Left lung (tissue), 4 donors: ENCODE measurements at regions not wholly inside any gene's neighbourhood (a gene's known extent, or its start where the extent isn't known, plus 50 kb on each side); places are given as distances from the start of the nearest gene placed in this dataset.

Experiments
- ATAC-seq: fragments of 200-7000 bp; cut with Tn5 transposase; one replicate; pipeline ENCODE4 v1.9.1; 2020; ENCODE audit warnings: moderate library complexity
- DNase-seq, 4 donors: peaks; one replicate each; pipeline ENCODE4 v3.0.0-alpha.2; 2013 to 2020
- H3K27ac ChIP-seq, 2 donors: fragments of 200-600 bp; sonication (generic) in 1 of 2; one replicate each; pipeline versions ENCODE4 v1.5.0 to v1.8.0; 2020 to 2021
- H3K27me3 ChIP-seq, 2 donors: fragments of 200-600 bp; sonication (generic) in 1 of 2; one replicate each; pipeline versions ENCODE4 v1.5.0 to v1.8.0; 2020 to 2021
- H3K36me3 ChIP-seq, 2 donors: fragments of 200-600 bp; sonication (generic) in 1 of 2; one replicate each; pipeline versions ENCODE4 v1.5.0 to v1.8.0; 2020 to 2021
- H3K4me1 ChIP-seq, 2 donors: fragments of 200-600 bp; one replicate each; pipeline ENCODE4 v1.8.0; 2021
- H3K4me3 ChIP-seq, 2 donors: fragments of 200-600 bp; sonication (generic) in 1 of 2; one replicate each; pipeline versions ENCODE4 v1.5.0 to v1.8.0; 2020 to 2021; ENCODE audit warnings: mild to moderate bottlenecking in 1 of 2
- H3K9me3 ChIP-seq, 2 donors: fragments of 200-600 bp; sonication (generic) in 1 of 2; one replicate each; pipeline versions ENCODE4 v1.5.0 to v1.8.0; 2020 to 2021
- intact Hi-C, 2 donors: fragments of 100-400 bp; cut with DNase I; formaldehyde crosslinking; loops; one replicate each; pipeline versions ENCODE4 v1.11.2 to v1.14.2; 2022
- TF ChIP-seq, protein P1 (sequence below), 2 donors: fragments of 200-600 bp; sonication (generic) in 1 of 2; IDR thresholded peaks; one replicate each; pipeline versions ENCODE4 v1.5.0 to v1.8.0; 2021; ENCODE audit warnings: antibody characterized with exemption in 2 of 2
- donor health status: DM: no; HTN: yes; CAD: no.
- donor health status: DM: no; HTN: no; CAD: no.

- no peaks in the 10 kb centered on the region for H3K36me3 ChIP-seq
- intact Hi-C loops: no loop called here
- no peaks in the 10 kb centered on the region for H3K27me3 ChIP-seq
- DNase-seq (no peak), ATAC-seq (no peak)
- H3K27ac ChIP-seq: no peak overlapping the region
- H3K9me3 ChIP-seq: no peaks in the 10 kb centered on the region
- TF ChIP-seq, protein P1, sequence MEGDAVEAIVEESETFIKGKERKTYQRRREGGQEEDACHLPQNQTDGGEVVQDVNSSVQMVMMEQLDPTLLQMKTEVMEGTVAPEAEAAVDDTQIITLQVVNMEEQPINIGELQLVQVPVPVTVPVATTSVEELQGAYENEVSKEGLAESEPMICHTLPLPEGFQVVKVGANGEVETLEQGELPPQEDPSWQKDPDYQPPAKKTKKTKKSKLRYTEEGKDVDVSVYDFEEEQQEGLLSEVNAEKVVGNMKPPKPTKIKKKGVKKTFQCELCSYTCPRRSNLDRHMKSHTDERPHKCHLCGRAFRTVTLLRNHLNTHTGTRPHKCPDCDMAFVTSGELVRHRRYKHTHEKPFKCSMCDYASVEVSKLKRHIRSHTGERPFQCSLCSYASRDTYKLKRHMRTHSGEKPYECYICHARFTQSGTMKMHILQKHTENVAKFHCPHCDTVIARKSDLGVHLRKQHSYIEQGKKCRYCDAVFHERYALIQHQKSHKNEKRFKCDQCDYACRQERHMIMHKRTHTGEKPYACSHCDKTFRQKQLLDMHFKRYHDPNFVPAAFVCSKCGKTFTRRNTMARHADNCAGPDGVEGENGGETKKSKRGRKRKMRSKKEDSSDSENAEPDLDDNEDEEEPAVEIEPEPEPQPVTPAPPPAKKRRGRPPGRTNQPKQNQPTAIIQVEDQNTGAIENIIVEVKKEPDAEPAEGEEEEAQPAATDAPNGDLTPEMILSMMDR (IDR thresholded peaks at IDR 0.05): no peak
- H3K4me1 ChIP-seq: no peaks in the 10 kb centered on the region
- no peak overlapping the region for H3K4me3 ChIP-seq
These were observed 208.8 kb downstream of the HAPSTR1 start for GRCh38 chr16:9300252-9300651.

- Histone ChIP-seq H3K27me3 (no peaks in the 10 kb centered on the region), H3K9me3 (no peaks in the 10 kb centered on the region), H3K27ac (no peak overlapping the region), H3K4me3 (no peak overlapping the region), H3K36me3 (no peaks in the 10 kb centered on the region), H3K4me1 (no peaks in the 10 kb centered on the region)
- TF ChIP-seq, protein P1 (IDR thresholded peaks at IDR 0.05): no peak
- ATAC-seq (no peak), DNase-seq (no peak)
- intact Hi-C loops: no loop called here
These were observed 210.6 kb downstream of the HAPSTR1 start for GRCh38 chr16:9302072-9302471.

DNA sequence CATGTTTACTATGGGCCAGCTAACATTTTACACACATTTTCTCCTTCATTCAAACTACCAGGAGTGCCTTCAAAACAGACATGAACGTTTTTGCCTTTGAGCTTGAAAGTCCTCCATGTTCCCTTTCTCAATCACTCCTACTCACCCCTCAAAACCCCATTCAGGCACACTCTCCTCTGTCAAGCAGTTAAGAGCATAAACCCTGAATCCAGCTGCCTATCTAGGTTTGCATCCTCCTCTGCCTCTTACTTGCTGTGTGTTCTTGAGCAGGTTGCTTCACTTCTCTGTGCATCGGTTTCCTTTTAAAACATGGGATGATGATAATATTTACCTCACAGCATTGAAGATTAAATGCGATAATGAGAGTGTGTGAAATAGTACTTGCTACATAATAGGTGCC, 215.3 kb downstream of the HAPSTR1 start:
- no peaks in the 10 kb centered on the region for H3K27me3 ChIP-seq
- no peak overlapping the region for H3K27ac ChIP-seq
- no peak overlapping the region for H3K4me3 ChIP-seq
- no peaks in the 10 kb centered on the region for H3K9me3 ChIP-seq
- TF ChIP-seq, protein P1 (IDR thresholded peaks at IDR 0.05): no peak
- H3K4me1 ChIP-seq: no peaks in the 10 kb centered on the region
- no peaks in the 10 kb centered on the region for H3K36me3 ChIP-seq
- ATAC-seq: no peak
- intact Hi-C loops: no loop called here
- DNase-seq: no peak

DNA sequence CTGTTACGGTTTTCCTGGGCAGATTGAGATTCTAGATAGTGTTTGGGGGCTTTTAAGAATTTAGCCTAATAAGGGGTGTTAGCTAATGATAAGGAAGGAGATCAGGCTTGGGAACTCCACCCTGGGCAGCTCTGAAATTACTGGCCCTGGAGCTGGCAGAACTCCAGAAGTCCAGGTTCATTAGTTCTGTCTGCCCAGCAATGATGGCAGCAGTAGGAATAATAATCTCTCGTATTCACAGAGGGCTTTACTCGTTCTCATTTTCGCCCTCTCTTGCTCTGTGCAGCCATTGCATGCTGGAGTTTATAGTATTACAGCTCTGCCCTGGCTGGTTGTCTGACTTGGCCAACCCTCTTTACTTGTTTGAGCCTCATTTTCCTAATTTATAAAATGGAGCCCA, 216.0 kb downstream of the HAPSTR1 start:
- Histone ChIP-seq H3K27me3 (no peaks in the 10 kb centered on the region), H3K4me1 (no peaks in the 10 kb centered on the region), H3K4me3 (no peak overlapping the region), H3K36me3 (no peaks in the 10 kb centered on the region), H3K9me3 (no peaks in the 10 kb centered on the region), H3K27ac (no peak overlapping the region)
- ATAC-seq (no peak), DNase-seq (no peak)
- TF ChIP-seq, protein P1 (IDR thresholded peaks at IDR 0.05): no peak
- intact Hi-C loops: no loop called here

GRCh38 chr16:9308356-9308801, 216.9 kb downstream of the HAPSTR1 start:
- TF ChIP-seq, protein P1 (IDR thresholded peaks at IDR 0.05): no peak

More at GRCh38 chr16:9308356-9308801, 216.9 kb downstream of the HAPSTR1 start:
- Histone ChIP-seq H3K9me3 (no peaks in the 10 kb centered on the region), H3K36me3 (no peaks in the 10 kb centered on the region), H3K27ac (no peak overlapping the region), H3K4me3 (no peak overlapping the region), H3K4me1 (no peaks in the 10 kb centered on the region), H3K27me3 (no peaks in the 10 kb centered on the region)
- intact Hi-C loops: no loop called here
- ATAC-seq (peak; percentile 70), DNase-seq (peak in 2 of 4 donors; percentile 39 to 45)
